SK-N-SH (cell line): ENCODE measurements at regions not wholly inside any gene's neighbourhood (a gene's known extent, or its start where the extent isn't known, plus 50 kb on each side); places are given as distances from the start of the nearest gene placed in this dataset.

Experiments used
- CTCF ChIA-PET: fragments of 300-600, 350-600 bp; formaldehyde crosslinking; extraction: SDS; loops from one replicate; lab custom pipeline; 2021; lab: Yijun Ruan, JAX
- POLR2A ChIA-PET: fragments of 350-600 bp; sonication (Branson Sonifier 250); formaldehyde crosslinking; extraction: SDS; loops from one replicate; lab custom pipeline; 2020; ENCODE audit warnings: antibody characterized with exemption, inconsistent platforms; lab: Yijun Ruan, JAX
- DNase-seq: peaks from one replicate; pipeline ENCODE4 v3.0.0; 2012
- H2AFZ ChIP-seq: fragments of 200-600 bp; sonication (generic); 2 replicates; pipeline ENCODE4 v1.8.1; 2016; ENCODE audit warnings: antibody characterized with exemption, mild to moderate bottlenecking, low read depth
- H3F3A ChIP-seq: fragments of 200-600 bp; sonication (generic); replicated peaks from 2 replicates; pipeline ENCODE3; 2016; ENCODE audit warnings: antibody characterized with exemption, mild to moderate bottlenecking; ENCODE audit not compliant: insufficient read depth
- H3K27ac ChIP-seq, 2 experiments: fragments of 200-500 bp in 1 of 2; fragments of 200-600 bp in 1 of 2; sonication (Bioruptor generic) in 1 of 2; sonication (generic), shearing (Covaris generic) in 1 of 2; 2 replicates each; pipeline versions ENCODE4 v1.5.1 to v1.6.1; 2014 to 2016; ENCODE audit warnings: low read depth in 2 of 2, inconsistent platforms in 1 of 2, low read length in 1 of 2, mild to moderate bottlenecking in 1 of 2, mixed read lengths in 1 of 2
- H3K27me3 ChIP-seq: fragments of 200-600 bp; sonication (generic), shearing (Covaris generic); 2 replicates; pipeline ENCODE4 v1.6.1; 2016; ENCODE audit warnings: mixed run types; ENCODE audit not compliant: insufficient read depth
- H3K36me3 ChIP-seq, 2 experiments: fragments of 200-500 bp in 1 of 2; fragments of 200-600 bp in 1 of 2; sonication (Bioruptor generic) in 1 of 2; sonication (generic) in 1 of 2; replicated peaks in 1 of 2; 2 replicates each; pipeline versions ENCODE3 to v1.5.1; 2014 to 2016; ENCODE audit warnings: low read length in 1 of 2, mild to moderate bottlenecking in 1 of 2; ENCODE audit not compliant: insufficient read depth in 2 of 2, control insufficient read depth in 1 of 2
- H3K4me1 ChIP-seq, 2 experiments: fragments of 200-500 bp in 1 of 2; fragments of 200-600 bp in 1 of 2; sonication (Bioruptor generic) in 1 of 2; sonication (generic), shearing (Covaris generic) in 1 of 2; 2 replicates each; pipeline versions ENCODE4 v1.5.1 to v1.6.1; 2014 to 2016; ENCODE audit warnings: low read depth in 1 of 2, low read length in 1 of 2, mixed run types in 1 of 2; ENCODE audit not compliant: insufficient read depth in 2 of 2, control insufficient read depth in 1 of 2
- H3K4me2 ChIP-seq: fragments of 200-600 bp; sonication (generic), shearing (Covaris generic); 2 replicates; pipeline ENCODE4 v1.6.1; 2017; ENCODE audit warnings: mixed run types
- H3K4me3 ChIP-seq, 2 experiments: fragments of 200-500 bp in 1 of 2; fragments of 200-600 bp in 1 of 2; sonication (Bioruptor generic) in 1 of 2; sonication (generic), shearing (Covaris generic) in 1 of 2; 2 replicates each; pipeline versions ENCODE4 v1.5.1 to v1.8.1; 2014 to 2016; ENCODE audit warnings: low read depth in 2 of 2, inconsistent platforms in 1 of 2, low read length in 1 of 2, mild to moderate bottlenecking in 1 of 2, mixed read lengths in 1 of 2, moderate library complexity in 1 of 2
- H3K79me2 ChIP-seq: fragments of 200-600 bp; sonication (generic); 2 replicates; pipeline ENCODE4 v1.8.1; 2017; ENCODE audit warnings: mild to moderate bottlenecking; ENCODE audit not compliant: insufficient read depth
- H3K9ac ChIP-seq: fragments of 200-600 bp; sonication (generic); 2 replicates; pipeline ENCODE4 v1.6.1; 2017; ENCODE audit warnings: mixed run types
- H3K9me2 ChIP-seq: fragments of 200-600 bp; sonication (generic); 2 replicates; pipeline ENCODE4 v1.6.1; 2017; ENCODE audit warnings: mixed run types
- H3K9me3 ChIP-seq: fragments of 200-600 bp; sonication (generic); 2 replicates; pipeline ENCODE4 v1.6.1; 2017; ENCODE audit warnings: mixed run types, mild to moderate bottlenecking, moderate library complexity
- H4K20me1 ChIP-seq: fragments of 200-600 bp; sonication (generic); 2 replicates; pipeline ENCODE4 v1.6.1; 2017; ENCODE audit warnings: mild to moderate bottlenecking, mixed run types; ENCODE audit not compliant: insufficient read depth
- CTCF ChIP-seq: fragments of 200-600 bp; sonication (generic); IDR thresholded peaks from 2 replicates; pipeline ENCODE4 v1.6.1; 2017; ENCODE audit warnings: antibody characterized with exemption, mild to moderate bottlenecking, moderate library complexity
- EP300 ChIP-seq, 2 experiments: IDR thresholded peaks; 2 replicates each; pipeline versions ENCODE4 v1.4.0 to v1.6.1; 2012; ENCODE audit warnings: borderline replicate concordance in 1 of 2, low read depth in 1 of 2, low read length in 1 of 2
- EZH2phosphoT487 ChIP-seq: fragments of 200-600 bp; sonication (generic); IDR thresholded peaks from 2 replicates; pipeline ENCODE4 v1.6.1; 2017; ENCODE audit warnings: low read depth, mixed run types, mild to moderate bottlenecking, antibody characterized with exemption, moderate library complexity, borderline replicate concordance
- FOXJ3 ChIP-seq: sonication (generic); formaldehyde crosslinking; IDR thresholded peaks from 2 replicates; pipeline ENCODE4 v1.5.1; 2020; ENCODE audit warnings: mild to moderate bottlenecking, missing genetic modification reagents
- GATA2 ChIP-seq: sonication (generic); formaldehyde crosslinking; IDR thresholded peaks from 2 replicates; pipeline ENCODE4 v1.5.0; 2020; ENCODE audit warnings: mild to moderate bottlenecking, missing genetic modification reagents
- IRF3 ChIP-seq: fragments of 150-350 bp; IDR thresholded peaks from 2 replicates; pipeline ENCODE4 v1.6.1; 2016; ENCODE audit warnings: mild to moderate bottlenecking, low read depth, low read length
- MAX ChIP-seq: IDR thresholded peaks from 2 replicates; pipeline ENCODE4 v1.4.0; 2012; ENCODE audit warnings: low read depth
- MEF2A ChIP-seq: IDR thresholded peaks from 2 replicates; pipeline ENCODE4 v1.4.0; 2012; ENCODE audit warnings: low read depth, borderline replicate concordance
- PBX3 ChIP-seq: IDR thresholded peaks from 2 replicates; pipeline ENCODE4; 2012
- POLR2AphosphoS5 ChIP-seq: IDR thresholded peaks from 2 replicates; pipeline ENCODE4 v1.6.1; 2012; ENCODE audit warnings: low read depth, low read length
- RFX5 ChIP-seq: IDR thresholded peaks from 2 replicates; pipeline ENCODE4 v1.6.1; 2012; ENCODE audit warnings: mild to moderate bottlenecking, improper control_type of control experiment, low read length
- SIN3A ChIP-seq: IDR thresholded peaks from 2 replicates; pipeline ENCODE4 v1.6.1; 2012; ENCODE audit warnings: low read depth, mild to moderate bottlenecking, low read length, moderate library complexity, borderline replicate concordance
- TEAD4 ChIP-seq: IDR thresholded peaks from 2 replicates; pipeline ENCODE4 v1.4.0; 2012; ENCODE audit warnings: mild to moderate bottlenecking, borderline replicate concordance; ENCODE audit not compliant: insufficient read depth
- YY1 ChIP-seq: IDR thresholded peaks from 2 replicates; pipeline ENCODE4 v1.4.0; 2012; ENCODE audit warnings: low read depth, mild to moderate bottlenecking
- WGBS: methylation state at CpG from one replicate; pipeline ENCODE4 v1.1.6; 2017; ENCODE audit warnings: low lambda C conversion rate; 5-methylcytosine and 5-hydroxymethylcytosine counted together

DNA sequence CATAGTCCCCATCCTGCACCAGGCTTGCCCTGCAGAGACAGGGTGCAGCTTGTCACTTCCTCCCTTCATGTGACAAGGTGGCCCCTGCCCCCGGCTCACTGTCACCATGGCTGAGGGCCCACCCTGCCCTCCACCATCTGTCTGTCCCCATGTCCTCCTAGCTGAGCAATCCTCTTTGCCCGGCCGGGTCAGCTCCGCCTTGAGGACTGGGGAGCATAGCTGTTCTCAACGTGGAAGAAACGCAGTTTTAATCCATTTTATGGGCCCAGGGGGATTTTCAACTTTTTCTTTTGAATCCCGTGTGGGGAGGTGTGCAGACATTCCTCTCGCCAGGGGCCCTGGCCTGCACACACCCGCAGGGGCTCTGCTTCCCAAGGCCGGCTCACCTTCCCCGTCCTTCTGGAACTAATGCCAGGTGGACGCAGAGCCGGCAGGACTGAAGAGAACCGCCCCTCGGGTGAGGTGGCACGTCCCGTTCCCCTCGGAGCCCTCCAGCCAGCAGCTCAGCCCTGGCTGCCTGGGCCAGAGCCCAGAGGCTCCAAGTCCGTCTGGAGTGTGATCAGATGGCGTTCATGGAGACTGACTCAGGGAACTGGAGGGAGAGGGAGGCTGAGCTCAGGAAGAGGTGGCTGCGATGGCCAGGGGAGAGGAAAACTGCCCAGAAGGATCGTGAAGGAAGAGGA lies 1108.7 kb downstream of the BRD1 start:
- 29% methylated on average over 15 of the region's 22 CpGs for WGBS
- DNase-seq, result no peak

GRCh38 chr22:48717883-48718817 lies 1109.5 kb downstream of the BRD1 start:
- ChIA-PET POLR2A (no interaction called here), CTCF (interaction anchor here (1.3 kb wide), 1 partner anchor 141 kb away, joined by 3 read pairs; no protein-coding TSS in a partner anchor)
- H3K9me3 ChIP-seq, result no peaks in the 10 kb centered on the region
- no peak overlapping the region for H2AFZ ChIP-seq
- no peak overlapping the region for H3K9ac ChIP-seq
- no peak overlapping the region for H3K27ac ChIP-seq
- WGBS, result 22% methylated on average over 19 of the region's 31 CpGs
- H3K79me2 ChIP-seq, result no peaks in the 10 kb centered on the region
- no peaks in the 10 kb centered on the region for H3F3A ChIP-seq
- DNase-seq, result no peak
- H3K9me2 ChIP-seq, result no peaks in the 10 kb centered on the region
- no peaks in the 10 kb centered on the region for H3K36me3 ChIP-seq
- no peaks in the 10 kb centered on the region; the same call in 1 of the 2 replicates for H3K27me3 ChIP-seq
- no peaks in the 10 kb centered on the region for H4K20me1 ChIP-seq
- H3K4me3 ChIP-seq, result no peak overlapping the region
- no peak overlapping the region for H3K4me2 ChIP-seq
- H3K4me1 ChIP-seq, result no peaks in the 10 kb centered on the region
- TF ChIP-seq MEF2A (no peak), TEAD4 (no peak), IRF3 (no peak), FOXJ3 (CRISPR knock-in tag) (no peak), POLR2AphosphoS5 (no peak), RFX5 (no peak), EZH2phosphoT487 (no peak), MAX (no peak)

More for the DNA sequence above, 1108.7 kb downstream of the BRD1 start:
- CTCF ChIA-PET, result interaction anchor here (1.3 to 1.4 kb wide), 2 partner anchors 20 to 142 kb away, joined by 3 read pairs; no protein-coding TSS in a partner anchor
- no peaks in the 10 kb centered on the region for H4K20me1 ChIP-seq
- H3K27me3 ChIP-seq, result no peaks in the 10 kb centered on the region; the same call in 1 of the 2 replicates
- no peak overlapping the region for H3K9ac ChIP-seq
- H3K9me2 ChIP-seq, result no peaks in the 10 kb centered on the region
- no peak overlapping the region for H3K27ac ChIP-seq
- POLR2A ChIA-PET, result no interaction called here
- H3K36me3 ChIP-seq, result no peaks in the 10 kb centered on the region
- no peaks in the 10 kb centered on the region for H3K4me1 ChIP-seq
- no peak overlapping the region for H2AFZ ChIP-seq
- H3K4me2 ChIP-seq, result no peak overlapping the region
- no peak overlapping the region for H3K4me3 ChIP-seq
- no peaks in the 10 kb centered on the region for H3K9me3 ChIP-seq
- H3F3A ChIP-seq, result no peaks in the 10 kb centered on the region
- no peaks in the 10 kb centered on the region for H3K79me2 ChIP-seq
- no peak for TF ChIP-seq CTCF
- TF ChIP-seq MEF2A, result no peak
- TF ChIP-seq EP300 (IDR thresholded peaks at IDR 0.05; ENCODE audit: borderline replicate concordance in 1 of 2, low read depth in 1 of 2, low read length in 1 of 2), result no peak
- TF ChIP-seq YY1, result no peak
- no peak for TF ChIP-seq PBX3
- no peak for TF ChIP-seq GATA2 (CRISPR knock-in tag)
- no peak for TF ChIP-seq SIN3A
- TF ChIP-seq, all 33 proteins: peak for 0
